ENCODE measurements at regions not wholly inside any gene's neighbourhood (a gene's known extent, or its start where the extent isn't known, plus 50 kb on each side); places are given as distances from the start of the nearest gene placed in this dataset.

DNA sequence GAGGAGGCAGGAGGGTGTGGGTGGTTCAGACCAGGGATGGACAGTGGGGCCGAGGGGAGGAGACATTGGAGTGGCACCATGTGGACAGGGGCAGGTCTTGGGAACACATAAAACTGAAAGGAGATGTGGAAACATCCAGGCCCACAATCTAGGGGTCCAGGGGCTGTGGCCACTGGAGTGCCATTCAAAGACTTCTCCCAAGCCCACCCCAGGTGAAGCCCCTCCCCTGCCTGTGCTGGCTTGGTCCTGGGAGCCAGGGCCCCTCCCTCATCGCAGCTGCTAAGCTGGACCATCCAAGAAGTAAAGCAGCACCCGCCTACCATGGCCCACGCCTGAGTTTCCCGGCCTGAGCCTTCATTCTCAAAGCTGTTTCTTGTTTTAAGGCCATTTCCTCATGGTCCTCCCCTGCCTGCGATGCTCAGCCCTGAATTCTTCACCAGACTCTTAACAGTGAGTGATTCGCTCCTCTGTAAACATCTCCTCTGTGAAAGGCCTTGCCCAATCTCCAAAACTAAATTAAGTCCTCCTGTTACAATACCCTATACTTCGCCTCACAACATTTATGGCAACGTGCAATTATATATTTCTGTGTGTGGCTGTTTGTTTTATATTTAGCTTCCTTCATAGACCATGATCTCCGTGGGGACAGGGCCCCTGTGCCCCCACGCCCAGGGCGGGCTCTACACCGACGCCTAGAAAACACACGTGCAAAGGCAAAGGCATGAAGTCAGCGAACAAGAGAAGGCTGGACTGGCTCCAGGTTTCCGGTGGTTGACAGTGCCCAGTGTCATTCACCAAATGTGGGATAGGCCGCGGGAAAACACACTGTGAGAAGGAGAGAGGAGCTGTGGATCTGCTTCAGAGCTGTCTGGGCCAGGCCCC is 267.8 kb downstream of the ERMARD start:
- FAIRE-seq: no peak
- no peak for DNase-seq (ENCODE audit: low read depth)
- no peak overlapping the region for H3K4me3 ChIP-seq (ENCODE audit: low read depth, low read length)

DNA sequence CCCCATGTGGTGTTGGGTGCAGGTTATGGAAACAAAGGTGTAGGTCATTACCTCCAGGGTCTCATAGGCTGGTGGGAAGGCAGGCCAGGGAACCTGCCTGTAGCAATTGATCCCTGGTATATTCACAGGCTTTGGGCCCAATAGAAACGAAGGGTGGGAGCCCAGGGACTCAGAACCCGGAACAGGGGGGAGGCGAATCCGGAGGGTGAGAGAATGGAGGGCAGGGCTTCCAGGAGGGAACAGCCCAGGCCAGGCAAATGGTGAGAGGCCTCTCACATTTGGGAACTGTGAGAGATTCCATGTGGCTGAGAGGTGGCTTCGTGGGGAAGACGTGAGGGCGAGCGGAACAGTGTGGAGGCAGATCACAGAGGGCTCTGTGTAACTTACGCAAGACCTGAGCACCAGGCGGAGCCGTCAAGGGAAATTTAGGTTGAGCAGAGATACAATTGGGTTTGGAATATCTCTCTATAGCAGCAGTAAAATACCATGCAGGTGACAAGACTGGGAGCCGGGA is 267.1 kb downstream of the ERMARD start:
- no peak for DNase-seq (ENCODE audit: low read depth)
- TF ChIP-seq, protein P1, sequence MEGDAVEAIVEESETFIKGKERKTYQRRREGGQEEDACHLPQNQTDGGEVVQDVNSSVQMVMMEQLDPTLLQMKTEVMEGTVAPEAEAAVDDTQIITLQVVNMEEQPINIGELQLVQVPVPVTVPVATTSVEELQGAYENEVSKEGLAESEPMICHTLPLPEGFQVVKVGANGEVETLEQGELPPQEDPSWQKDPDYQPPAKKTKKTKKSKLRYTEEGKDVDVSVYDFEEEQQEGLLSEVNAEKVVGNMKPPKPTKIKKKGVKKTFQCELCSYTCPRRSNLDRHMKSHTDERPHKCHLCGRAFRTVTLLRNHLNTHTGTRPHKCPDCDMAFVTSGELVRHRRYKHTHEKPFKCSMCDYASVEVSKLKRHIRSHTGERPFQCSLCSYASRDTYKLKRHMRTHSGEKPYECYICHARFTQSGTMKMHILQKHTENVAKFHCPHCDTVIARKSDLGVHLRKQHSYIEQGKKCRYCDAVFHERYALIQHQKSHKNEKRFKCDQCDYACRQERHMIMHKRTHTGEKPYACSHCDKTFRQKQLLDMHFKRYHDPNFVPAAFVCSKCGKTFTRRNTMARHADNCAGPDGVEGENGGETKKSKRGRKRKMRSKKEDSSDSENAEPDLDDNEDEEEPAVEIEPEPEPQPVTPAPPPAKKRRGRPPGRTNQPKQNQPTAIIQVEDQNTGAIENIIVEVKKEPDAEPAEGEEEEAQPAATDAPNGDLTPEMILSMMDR (IDR thresholded peaks at IDR 0.05; ENCODE audit: insufficient read depth, low read length, severe bottlenecking): no peak
- Histone ChIP-seq H3K4me3 (ENCODE audit: low read depth, low read length) (no peak overlapping the region), H3K36me3 (ENCODE audit: control insufficient read depth, insufficient read depth, low read length) (no peaks in the 10 kb centered on the region), H3K27me3 (ENCODE audit: control insufficient read depth, insufficient read depth, low read length) (no peaks in the 10 kb centered on the region)
- FAIRE-seq: no peak

More for the DNA sequence above, 267.8 kb downstream of the ERMARD start:
- TF ChIP-seq, protein P1 (IDR thresholded peaks at IDR 0.05; ENCODE audit: insufficient read depth, low read length, severe bottlenecking): no peak
- Histone ChIP-seq H3K36me3 (ENCODE audit: control insufficient read depth, insufficient read depth, low read length) (no peaks in the 10 kb centered on the region), H3K27me3 (ENCODE audit: control insufficient read depth, insufficient read depth, low read length) (no peaks in the 10 kb centered on the region)

DNA sequence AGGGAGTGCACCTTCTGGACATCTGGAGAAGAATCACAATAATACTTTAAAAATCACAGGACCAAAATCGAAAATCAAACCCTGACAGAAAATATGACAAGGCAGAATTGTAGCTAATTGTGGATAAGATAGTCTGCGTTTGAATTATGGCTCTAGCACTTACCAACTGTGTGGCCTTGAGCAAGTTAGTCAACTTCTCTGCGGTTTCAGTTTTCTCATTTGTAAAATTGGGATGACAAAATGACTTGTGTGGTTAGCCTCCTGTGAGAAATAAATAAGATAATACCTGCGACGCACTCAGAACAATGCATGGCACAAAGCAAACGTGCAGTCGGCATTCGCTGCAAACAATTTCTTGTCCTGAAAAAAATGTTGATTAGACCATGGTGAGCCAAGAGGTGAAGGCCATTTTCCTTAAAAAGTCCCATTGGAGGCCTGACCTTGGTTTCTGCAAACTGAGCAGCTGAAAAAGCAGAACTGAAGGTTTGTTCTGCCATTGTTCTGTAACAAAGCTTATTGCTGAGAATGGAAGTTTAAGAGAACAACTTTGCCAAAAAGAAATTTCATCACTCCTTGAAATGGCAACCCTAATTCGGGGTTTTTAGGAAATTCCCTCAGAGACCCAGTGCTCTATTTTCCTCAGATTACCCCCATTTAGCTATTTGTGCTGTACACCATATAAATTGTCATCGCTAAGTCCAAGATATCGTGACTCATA is 266.3 kb downstream of the ERMARD start:
- no peak for DNase-seq (ENCODE audit: low read depth)
- TF ChIP-seq, protein P1 (IDR thresholded peaks at IDR 0.05; ENCODE audit: insufficient read depth, low read length, severe bottlenecking): no peak
- FAIRE-seq: no peak
- Histone ChIP-seq H3K27me3 (ENCODE audit: control insufficient read depth, insufficient read depth, low read length) (no peaks in the 10 kb centered on the region), H3K4me3 (ENCODE audit: low read depth, low read length) (no peak overlapping the region), H3K36me3 (ENCODE audit: control insufficient read depth, insufficient read depth, low read length) (no peaks in the 10 kb centered on the region)

- FAIRE-seq (no peak), DNase-seq (ENCODE audit: low read depth) (no peak)
- TF ChIP-seq, protein P1 (IDR thresholded peaks at IDR 0.05; ENCODE audit: insufficient read depth, low read length, severe bottlenecking): no peak
- Histone ChIP-seq H3K27me3 (ENCODE audit: control insufficient read depth, insufficient read depth, low read length) (no peaks in the 10 kb centered on the region), H3K36me3 (ENCODE audit: control insufficient read depth, insufficient read depth, low read length) (no peaks in the 10 kb centered on the region), H3K4me3 (ENCODE audit: low read depth, low read length) (no peak overlapping the region)
These were observed 262.4 kb downstream of the ERMARD start for GRCh38 chr6:170013815-170014214.

DNA sequence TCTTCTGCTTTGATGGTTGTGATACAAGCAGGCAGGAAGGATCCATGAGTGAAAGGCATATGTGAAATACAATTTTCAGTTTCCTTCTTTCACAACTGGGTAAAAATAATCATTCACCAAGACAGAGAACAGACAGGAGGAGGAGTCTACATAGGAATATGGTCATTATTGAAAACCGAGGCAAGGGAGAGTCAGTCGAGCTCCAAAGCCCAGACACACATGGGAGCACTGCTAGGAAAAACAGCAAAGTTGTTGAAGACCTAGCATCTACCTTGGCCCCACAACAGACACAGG is 260.6 kb downstream of the ERMARD start:
- TF ChIP-seq, protein P1 (IDR thresholded peaks at IDR 0.05; ENCODE audit: insufficient read depth, low read length, severe bottlenecking): no peak
- H3K27me3 ChIP-seq (ENCODE audit: control insufficient read depth, insufficient read depth, low read length): no peaks in the 10 kb centered on the region
- FAIRE-seq (no peak), DNase-seq (ENCODE audit: low read depth) (no peak)
- H3K36me3 ChIP-seq (ENCODE audit: control insufficient read depth, insufficient read depth, low read length): no peaks in the 10 kb centered on the region
- no peak overlapping the region for H3K4me3 ChIP-seq (ENCODE audit: low read depth, low read length)
